ENCODE measurements at regions not wholly inside any gene's neighbourhood (a gene's known extent, or its start where the extent isn't known, plus 50 kb on each side); places are given as distances from the start of the nearest gene placed in this dataset.

- H3K4me2 ChIP-seq = no peak overlapping the region
- H3K36me3 ChIP-seq = no peaks in the 10 kb centered on the region
- no peaks in the 10 kb centered on the region; a peak in 1 of 22 replicates for H3K27me3 ChIP-seq
- no peak overlapping the region for H3K27ac ChIP-seq
- peaks cover 0 to 3% (median 0%) of the 10 kb centered on the region in 11 experiments; a peak in 1 of 22 replicates for H3K9me3 ChIP-seq (replicated peaks in 1 of 11)
- no peak overlapping the region for H3K4me3 ChIP-seq
- peaks cover 0 to 16% (median 8%) of the 10 kb centered on the region in 10 experiments; a peak in 13 of 20 replicates for H3K4me1 ChIP-seq
- H3K9ac ChIP-seq = no peak overlapping the region
- no peak for TF ChIP-seq Cebpa-rat (IDR thresholded peaks at IDR 0.05)
- H4K20me1 ChIP-seq = no peaks in the 10 kb centered on the region
Measured at GRCh38 chr1:166017395-166017794, 149.4 kb downstream of the FAM78B start.
